ENCODE measurements at regions not wholly inside any gene's neighbourhood (a gene's known extent, or its start where the extent isn't known, plus 50 kb on each side); places are given as distances from the start of the nearest gene placed in this dataset.
"Not testable (repeated sequence)": the region's sequence is repeated elsewhere in the genome, so short reads cannot be mapped to it uniquely, and the experiment has no call there.

DNA sequence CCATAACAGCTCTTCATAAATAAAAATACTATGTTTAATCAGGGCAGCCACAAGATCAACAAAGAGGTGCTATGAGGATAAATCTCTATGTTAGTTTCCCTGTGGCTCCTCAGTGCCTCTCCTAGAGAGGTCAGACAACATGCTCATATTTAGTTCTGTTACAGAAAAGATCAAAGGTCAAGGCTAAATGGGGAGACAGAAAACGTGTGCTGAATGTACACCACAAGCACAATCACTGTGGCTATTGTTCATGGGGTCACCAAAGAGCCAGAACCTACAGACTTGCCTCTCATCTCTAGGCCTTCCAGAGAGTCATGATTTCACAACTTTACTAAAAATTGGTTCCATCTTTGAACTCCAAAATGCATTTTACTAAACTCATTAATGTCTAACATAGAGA, 409.8 kb downstream of the HACE1 start:
- H3K4me1 ChIP-seq: no peaks in the 10 kb centered on the region
- no peak for DNase-seq (ENCODE audit: low spot score in 2 of 2)
- no peak overlapping the region for H3K27ac ChIP-seq
- no peaks in the 10 kb centered on the region for H3K27me3 ChIP-seq
- TF ChIP-seq POLR2AphosphoS5 (IDR thresholded peaks at IDR 0.05): no peak
- no peak for TF ChIP-seq POLR2A (IDR thresholded peaks at IDR 0.05)
- TF ChIP-seq CTCF (IDR thresholded peaks at IDR 0.05): no peak
- no peak for TF ChIP-seq EP300 (IDR thresholded peaks at IDR 0.05)
- no peak overlapping the region for H3K4me3 ChIP-seq
- peaks cover 3% of the 10 kb centered on the region for H3K9me3 ChIP-seq
- H3K36me3 ChIP-seq: no peaks in the 10 kb centered on the region
- WGBS: 38% methylated on average over 1 of the region's 1 CpG

- DNase-seq (ENCODE audit: low spot score in 2 of 2); H3K4me1 ChIP-seq; H3K27ac ChIP-seq; H3K36me3 ChIP-seq; H3K27me3 ChIP-seq; H3K9me3 ChIP-seq; H3K4me3 ChIP-seq: not testable (repeated sequence)
- 95% methylated on average over 14 of the region's 45 CpGs for WGBS
Measured at GRCh38 chr6:104446101-104447080, 413.3 kb downstream of the HACE1 start.

DNA sequence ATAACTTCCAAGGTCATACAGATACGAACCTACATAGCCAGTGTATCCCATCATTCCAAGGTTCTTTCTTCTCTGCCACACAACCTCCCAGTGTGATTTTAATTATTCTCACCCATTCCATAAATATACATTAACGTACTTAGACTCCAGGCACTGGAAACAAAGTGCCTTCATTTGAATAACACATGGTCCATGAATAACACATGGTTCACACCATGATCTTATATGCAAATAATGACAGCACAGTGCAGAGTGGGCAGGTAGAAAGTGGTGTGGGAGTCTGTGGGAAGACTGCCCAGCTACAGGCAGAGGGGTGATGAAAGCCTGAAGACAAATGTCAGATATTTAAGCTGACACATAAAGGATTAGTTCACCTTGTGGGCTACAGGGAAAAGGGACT, 425.2 kb downstream of the HACE1 start:
- no peaks in the 10 kb centered on the region for H3K27me3 ChIP-seq

GRCh38 chr6:104431096-104431495, 428.6 kb downstream of the HACE1 start:
- no peaks in the 10 kb centered on the region for H3K27me3 ChIP-seq
- WGBS: 75% methylated on average over 3 of the region's 3 CpGs
- H3K27ac ChIP-seq: no peak overlapping the region
- no peaks in the 10 kb centered on the region for H3K4me1 ChIP-seq
- H3K4me3 ChIP-seq: no peak overlapping the region
- no peaks in the 10 kb centered on the region for H3K36me3 ChIP-seq
- no peaks in the 10 kb centered on the region for H3K9me3 ChIP-seq
- DNase-seq (ENCODE audit: low spot score in 2 of 2): no peak
- TF ChIP-seq CTCF (IDR thresholded peaks at IDR 0.05) (no peak), EP300 (IDR thresholded peaks at IDR 0.05) (no peak), POLR2AphosphoS5 (IDR thresholded peaks at IDR 0.05) (no peak), POLR2A (IDR thresholded peaks at IDR 0.05) (no peak)

More for the DNA sequence above, 425.2 kb downstream of the HACE1 start:
- 50% methylated on average over 2 of the region's 2 CpGs for WGBS
- Histone ChIP-seq H3K36me3 (no peaks in the 10 kb centered on the region), H3K27ac (no peak overlapping the region), H3K4me1 (no peaks in the 10 kb centered on the region), H3K4me3 (no peak overlapping the region), H3K9me3 (no peaks in the 10 kb centered on the region)
- DNase-seq (ENCODE audit: low spot score in 2 of 2): no peak
- no peak for TF ChIP-seq POLR2A (IDR thresholded peaks at IDR 0.05)
- no peak for TF ChIP-seq CTCF (IDR thresholded peaks at IDR 0.05)

DNA sequence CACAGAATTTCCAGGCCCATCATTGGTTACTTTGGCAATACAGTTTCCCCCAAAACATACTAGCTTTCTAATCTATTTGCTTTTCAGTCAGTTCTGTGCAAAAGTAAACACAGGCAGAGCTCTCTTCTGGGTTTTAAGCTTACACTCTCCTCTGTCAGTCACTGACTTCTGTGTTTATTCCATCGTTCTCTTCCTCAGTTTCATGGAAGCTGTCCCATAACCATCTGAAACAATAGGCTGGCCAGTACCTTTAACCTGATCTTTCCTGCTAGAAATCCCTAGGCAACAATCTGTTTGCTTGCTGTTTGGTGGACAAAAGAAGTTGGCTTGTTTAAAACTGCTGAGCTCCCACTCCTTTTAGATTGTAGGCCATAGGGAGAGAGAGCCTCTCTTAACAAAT, 431.5 kb downstream of the HACE1 start:
- no peaks in the 10 kb centered on the region for H3K36me3 ChIP-seq
- no peaks in the 10 kb centered on the region for H3K9me3 ChIP-seq
- whole genome bisulfite sequencing: 78% methylated on average over 1 of the region's 1 CpG
- TF ChIP-seq POLR2AphosphoS5 (IDR thresholded peaks at IDR 0.05) (no peak), CTCF (IDR thresholded peaks at IDR 0.05) (no peak), EP300 (IDR thresholded peaks at IDR 0.05) (no peak), POLR2A (IDR thresholded peaks at IDR 0.05) (no peak)
- H3K4me3 ChIP-seq: no peak overlapping the region
- no peaks in the 10 kb centered on the region for H3K4me1 ChIP-seq
- no peak overlapping the region for H3K27ac ChIP-seq
- H3K27me3 ChIP-seq: no peaks in the 10 kb centered on the region
- no peak for DNase-seq (ENCODE audit: low spot score in 2 of 2)
